Upper lobe of left lung (tissue), 6 donors: ENCODE measurements at regions not wholly inside any gene's neighbourhood (a gene's known extent, or its start where the extent isn't known, plus 50 kb on each side); places are given as distances from the start of the nearest gene placed in this dataset.
A peak's percentile ranks its signal among the peaks of the same experiment; 100 is the strongest.

Experiments
- ATAC-seq, 2 donors: fragments of 200-7000 bp; cut with Tn5 transposase; one replicate each; pipeline ENCODE4 v1.9.1; 2022; ENCODE audit warnings: mild to moderate bottlenecking in 2 of 2, moderate library complexity in 2 of 2; ENCODE audit not compliant: low FRiP score in 2 of 2
- DNase-seq, 2 donors: peaks; one replicate each; pipeline ENCODE4 v3.0.0-alpha.2; 2019 to 2020
- H3K27ac ChIP-seq, 4 donors: fragments of 200-600 bp; sonication (generic); one replicate each; pipeline ENCODE4 v1.5.1; 2016 to 2019
- H3K27me3 ChIP-seq, 4 donors: fragments of 200-600 bp; sonication (generic); one replicate each; pipeline ENCODE4 v1.5.1; 2017 to 2019
- H3K36me3 ChIP-seq, 4 donors: fragments of 200-600 bp; sonication (generic); one replicate each; pipeline ENCODE4 v1.5.1; 2016 to 2019
- H3K4me1 ChIP-seq, 4 donors: fragments of 200-600 bp; sonication (generic); one replicate each; pipeline ENCODE4 v1.5.1; 2018 to 2019
- H3K4me3 ChIP-seq, 4 donors: fragments of 200-600 bp; sonication (generic); one replicate each; pipeline ENCODE4 v1.5.1; 2017 to 2019; ENCODE audit warnings: mild to moderate bottlenecking in 2 of 4, moderate library complexity in 1 of 4
- H3K9me3 ChIP-seq, 4 donors: fragments of 200-600 bp; sonication (generic); one replicate each; pipeline ENCODE4 v1.5.1; 2018 to 2019
- EP300 ChIP-seq, 4 donors: sonication (generic); formaldehyde crosslinking; IDR thresholded peaks; one replicate each; pipeline ENCODE4 v1.5.1; 2017; ENCODE audit warnings: antibody characterized with exemption in 4 of 4, control low read depth in 2 of 4
- POLR2A ChIP-seq, 4 donors: fragments of 450-650 bp; IDR thresholded peaks; one replicate each; pipeline ENCODE4 v1.5.1; 2016 to 2017; ENCODE audit warnings: antibody characterized with exemption in 4 of 4, mild to moderate bottlenecking in 2 of 4
- POLR2AphosphoS5 ChIP-seq, 2 donors: sonication (generic); formaldehyde crosslinking; IDR thresholded peaks; one replicate each; pipeline ENCODE4 v1.5.1; 2017; ENCODE audit warnings: antibody characterized with exemption in 2 of 2
- WGBS, 2 donors: methylation state at CpG; one replicate each; pipeline ENCODE4 v1.1.5; 2017 to 2018; 5-methylcytosine and 5-hydroxymethylcytosine counted together
- TF ChIP-seq, protein P1 (sequence below), 6 experiments: fragments of 450-650 bp in 4 of 6; fragments of 200-600 bp in 2 of 6; sonication (generic) in 2 of 6; IDR thresholded peaks; one replicate each; pipeline ENCODE4 v1.5.1; 2016 to 2019; ENCODE audit warnings: antibody characterized with exemption in 6 of 6
- donor health status: DM: no; HTN: no; CAD: no; lungs with moderate emphysema.
- donor health status: DM: no; HTN: yes; CAD: no; lungs with severe emphysema.

DNA sequence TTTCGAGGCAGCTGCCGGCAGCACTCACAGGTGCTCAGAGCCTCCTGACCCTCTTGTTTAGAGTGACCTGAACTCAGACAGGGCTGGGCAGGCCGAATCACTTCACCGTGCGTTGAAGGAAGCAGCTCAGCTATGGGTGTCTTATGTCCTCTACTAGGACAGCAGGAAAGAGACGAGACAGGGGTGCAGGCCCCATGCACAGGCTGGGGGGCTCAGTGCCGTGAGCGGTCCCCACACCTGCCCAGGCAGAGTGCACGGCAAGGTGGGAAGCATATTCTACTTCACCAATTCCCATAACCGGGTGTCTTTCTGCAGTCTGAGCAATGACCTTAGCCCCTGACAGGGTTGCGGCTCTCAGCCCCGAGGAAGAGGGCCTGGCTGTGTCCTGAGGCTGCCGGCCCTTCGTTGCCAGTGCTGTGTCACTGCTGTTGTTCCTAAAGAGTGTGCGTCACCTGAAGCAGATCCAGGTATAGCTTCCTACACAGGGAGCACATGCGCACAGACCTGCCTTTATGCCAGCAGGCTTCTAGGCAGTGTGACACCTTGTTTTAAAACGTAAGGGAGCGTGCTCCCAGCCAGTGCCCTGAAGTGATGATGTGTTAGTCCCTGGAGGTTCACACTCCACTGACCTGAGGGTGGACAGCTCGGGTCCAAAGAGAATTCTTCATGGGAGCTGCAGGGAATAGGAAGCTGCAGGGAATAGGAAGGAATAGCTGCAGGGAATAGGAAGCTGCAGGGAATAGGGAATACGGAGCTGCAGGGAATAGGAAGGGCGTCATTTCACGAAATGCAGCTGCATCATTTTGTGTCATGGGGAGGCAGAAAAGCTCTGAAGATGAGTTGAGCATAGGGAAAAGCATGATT, 207.9 kb upstream of the SALL3 start:
- Histone ChIP-seq H3K4me3 (no peak overlapping the region), H3K36me3 (no peaks in the 10 kb centered on the region), H3K27me3 (peaks cover 0 to 4% (median 0%) of the 10 kb centered on the region in 4 donors), H3K9me3 (no peaks in the 10 kb centered on the region), H3K4me1 (no peaks in the 10 kb centered on the region), H3K27ac (no peak overlapping the region)
- TF ChIP-seq, protein P1, sequence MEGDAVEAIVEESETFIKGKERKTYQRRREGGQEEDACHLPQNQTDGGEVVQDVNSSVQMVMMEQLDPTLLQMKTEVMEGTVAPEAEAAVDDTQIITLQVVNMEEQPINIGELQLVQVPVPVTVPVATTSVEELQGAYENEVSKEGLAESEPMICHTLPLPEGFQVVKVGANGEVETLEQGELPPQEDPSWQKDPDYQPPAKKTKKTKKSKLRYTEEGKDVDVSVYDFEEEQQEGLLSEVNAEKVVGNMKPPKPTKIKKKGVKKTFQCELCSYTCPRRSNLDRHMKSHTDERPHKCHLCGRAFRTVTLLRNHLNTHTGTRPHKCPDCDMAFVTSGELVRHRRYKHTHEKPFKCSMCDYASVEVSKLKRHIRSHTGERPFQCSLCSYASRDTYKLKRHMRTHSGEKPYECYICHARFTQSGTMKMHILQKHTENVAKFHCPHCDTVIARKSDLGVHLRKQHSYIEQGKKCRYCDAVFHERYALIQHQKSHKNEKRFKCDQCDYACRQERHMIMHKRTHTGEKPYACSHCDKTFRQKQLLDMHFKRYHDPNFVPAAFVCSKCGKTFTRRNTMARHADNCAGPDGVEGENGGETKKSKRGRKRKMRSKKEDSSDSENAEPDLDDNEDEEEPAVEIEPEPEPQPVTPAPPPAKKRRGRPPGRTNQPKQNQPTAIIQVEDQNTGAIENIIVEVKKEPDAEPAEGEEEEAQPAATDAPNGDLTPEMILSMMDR (IDR thresholded peaks at IDR 0.05): no peak
- TF ChIP-seq POLR2AphosphoS5 (IDR thresholded peaks at IDR 0.05) (no peak), POLR2A (IDR thresholded peaks at IDR 0.05) (no peak), EP300 (IDR thresholded peaks at IDR 0.05) (no peak)
- 75 to 76% methylated on average over 13 to 22 of the region's 22 CpGs for WGBS, 2 donors
- ATAC-seq (no peak), DNase-seq (no peak)

DNA sequence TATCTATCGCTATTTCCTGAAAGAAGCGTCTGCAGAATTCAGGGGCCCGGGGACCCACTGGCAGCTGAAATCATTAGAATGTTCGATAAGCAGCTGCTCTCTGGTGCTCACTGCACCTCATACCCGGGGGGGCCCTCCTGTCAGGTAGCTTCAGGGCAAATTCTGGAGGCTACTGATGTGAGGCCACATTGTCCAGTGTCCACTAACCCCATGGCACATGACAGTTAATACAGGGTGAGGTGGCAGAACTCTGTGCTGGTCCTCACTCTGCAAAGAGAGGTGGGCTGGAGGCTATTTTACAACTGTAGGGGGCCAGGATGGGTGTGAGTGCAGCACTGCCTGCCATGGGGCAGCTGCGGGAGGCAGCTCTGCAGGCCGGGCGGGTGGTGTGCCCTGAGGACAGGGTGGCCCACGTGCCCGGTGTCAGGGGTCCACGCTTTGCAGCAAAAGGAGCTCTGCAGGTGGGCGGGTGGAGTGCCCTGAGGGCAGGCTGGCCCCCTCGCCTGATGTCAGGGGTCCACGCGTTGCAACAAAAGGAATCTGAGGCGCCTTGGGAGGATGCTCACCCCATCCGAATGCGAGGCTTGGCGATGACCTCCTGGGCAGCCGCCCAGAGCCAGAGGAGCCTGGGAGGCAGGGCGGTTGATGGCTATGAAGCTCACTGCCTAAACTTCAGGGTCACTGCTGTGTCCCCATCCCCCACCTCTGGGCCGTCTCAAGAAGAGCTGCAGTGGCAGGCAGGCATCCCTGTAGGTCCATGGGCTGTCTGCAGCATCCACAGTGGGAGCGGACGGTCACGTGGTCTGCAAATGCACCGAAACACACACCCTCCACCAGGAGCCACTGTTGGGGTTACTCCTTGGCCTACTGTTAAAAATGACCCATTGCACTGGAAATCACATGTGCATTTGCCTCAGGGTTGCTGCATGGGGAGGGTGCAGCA, 207.0 kb upstream of the SALL3 start:
- DNase-seq (peak; percentile 18 to 72), ATAC-seq (peak in 1 of 2 donors; percentile 16)
- Histone ChIP-seq H3K27ac (no peak overlapping the region), H3K4me1 (no peaks in the 10 kb centered on the region), H3K9me3 (no peaks in the 10 kb centered on the region), H3K36me3 (no peaks in the 10 kb centered on the region), H3K4me3 (no peak overlapping the region), H3K27me3 (peaks cover 0 to 4% (median 0%) of the 10 kb centered on the region in 4 donors)
- WGBS, 2 donors: 78 to 84% methylated on average over 11 to 23 of the region's 26 CpGs
- TF ChIP-seq, protein P1 (IDR thresholded peaks at IDR 0.05): no peak
- TF ChIP-seq POLR2AphosphoS5 (IDR thresholded peaks at IDR 0.05) (no peak), EP300 (IDR thresholded peaks at IDR 0.05) (no peak), POLR2A (IDR thresholded peaks at IDR 0.05) (no peak)

DNA sequence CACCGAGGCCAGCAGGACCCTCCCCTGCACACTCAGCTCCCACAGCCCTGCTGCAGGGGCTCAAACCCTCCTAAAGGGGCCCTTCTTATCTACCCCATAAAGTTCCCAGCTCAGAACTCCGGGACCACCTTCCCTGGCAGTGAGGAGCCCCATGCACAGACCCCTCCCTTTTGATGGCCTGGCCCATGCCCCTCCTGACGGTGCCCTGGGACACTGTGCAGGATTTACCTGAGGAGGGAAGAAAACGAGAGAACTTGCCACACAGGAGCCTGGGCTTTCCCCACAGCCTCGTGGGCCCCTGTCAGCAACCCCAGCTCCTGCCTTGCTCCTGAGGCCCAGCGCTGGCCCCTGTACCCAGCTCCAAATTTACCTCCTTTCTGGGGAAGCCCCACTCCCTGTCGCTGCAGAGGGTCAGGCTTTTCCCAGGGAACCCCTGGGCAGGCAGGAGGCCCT, 206.3 kb upstream of the SALL3 start:
- Histone ChIP-seq H3K27ac (no peak overlapping the region), H3K27me3 (peaks cover 0 to 4% (median 0%) of the 10 kb centered on the region in 4 donors), H3K4me3 (no peak overlapping the region), H3K4me1 (no peaks in the 10 kb centered on the region), H3K9me3 (no peaks in the 10 kb centered on the region), H3K36me3 (no peaks in the 10 kb centered on the region)
- DNase-seq: no peak
- ATAC-seq: no peak
- WGBS, 2 donors: 68 to 83% methylated on average over 6 to 7 of the region's 7 CpGs
- TF ChIP-seq, protein P1 (IDR thresholded peaks at IDR 0.05): no peak
- TF ChIP-seq POLR2A (IDR thresholded peaks at IDR 0.05): no peak
- no peak for TF ChIP-seq EP300 (IDR thresholded peaks at IDR 0.05)
- TF ChIP-seq POLR2AphosphoS5 (IDR thresholded peaks at IDR 0.05): no peak

DNA sequence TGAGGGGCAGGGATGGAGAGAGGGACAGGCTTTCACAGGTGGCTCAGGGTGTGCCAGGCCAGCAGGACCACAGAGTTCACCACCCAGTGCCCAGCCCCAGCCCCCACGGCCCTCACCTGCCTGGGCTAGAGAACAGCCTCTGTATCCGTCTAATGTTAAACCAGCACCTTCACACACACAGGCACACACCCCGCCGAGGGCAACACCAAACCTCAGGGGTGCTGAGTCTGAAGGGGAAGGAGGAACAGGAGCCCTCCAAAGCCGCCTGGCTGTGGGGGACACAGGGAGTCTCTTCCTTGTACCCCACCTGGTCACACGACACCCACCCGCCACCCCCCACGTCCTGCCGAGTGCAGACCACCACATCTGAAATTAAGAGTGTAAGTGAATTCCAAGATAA, 205.8 kb upstream of the SALL3 start:
- ATAC-seq (no peak), DNase-seq (no peak)
- TF ChIP-seq POLR2AphosphoS5 (IDR thresholded peaks at IDR 0.05) (no peak), POLR2A (IDR thresholded peaks at IDR 0.05) (no peak), EP300 (IDR thresholded peaks at IDR 0.05) (no peak)
- TF ChIP-seq, protein P1 (IDR thresholded peaks at IDR 0.05): no peak
- Histone ChIP-seq H3K27me3 (peaks cover 0 to 4% (median 0%) of the 10 kb centered on the region in 4 donors), H3K4me3 (no peak overlapping the region), H3K9me3 (no peaks in the 10 kb centered on the region), H3K4me1 (no peaks in the 10 kb centered on the region), H3K27ac (no peak overlapping the region), H3K36me3 (no peaks in the 10 kb centered on the region)
- WGBS, 2 donors: 73 to 74% methylated on average over 6 to 9 of the region's 9 CpGs
